NB4 (cell line): ENCODE measurements at regions not wholly inside any gene's neighbourhood (a gene's known extent, or its start where the extent isn't known, plus 50 kb on each side); places are given as distances from the start of the nearest gene placed in this dataset.

Experiments used
- DNase-seq: peaks from one replicate; pipeline ENCODE4 v3.0.0; 2010; ENCODE audit warnings: low read depth
- H3K4me3 ChIP-seq: one replicate; pipeline ENCODE4 v1.5.1; 2011; ENCODE audit warnings: mild to moderate bottlenecking, low read depth, low read length, moderate library complexity
- CTCF ChIP-seq: IDR thresholded peaks from one replicate; pipeline ENCODE4 v1.5.1; 2012; ENCODE audit warnings: low read depth, low read length
- MAX ChIP-seq: IDR thresholded peaks from 2 replicates; pipeline ENCODE4 v1.6.1; 2011; ENCODE audit warnings: low read depth, low read length
- MYC ChIP-seq: IDR thresholded peaks from 2 replicates; pipeline ENCODE4 v1.6.1; 2011; ENCODE audit warnings: low read depth, low read length
- POLR2A ChIP-seq: IDR thresholded peaks from 2 replicates; pipeline ENCODE4 v1.6.1; 2011; ENCODE audit warnings: mild to moderate bottlenecking; ENCODE audit not compliant: insufficient read length; ENCODE audit errors: extremely low read depth

GRCh38 chr1:166789286-166789685 is 50.0 kb upstream of the POGK start:
- TF ChIP-seq POLR2A: no peak
- TF ChIP-seq CTCF: no peak
- no peak for TF ChIP-seq MAX
- TF ChIP-seq MYC: no peak

More at GRCh38 chr1:166789286-166789685, 50.0 kb upstream of the POGK start:
- DNase-seq: no peak
- no peak overlapping the region for H3K4me3 ChIP-seq
